ENCODE measurements at regions not wholly inside any gene's neighbourhood (a gene's known extent, or its start where the extent isn't known, plus 50 kb on each side); places are given as distances from the start of the nearest gene placed in this dataset.

- no peak overlapping the region for H3K4me3 ChIP-seq (replicated peaks; ENCODE audit: low read depth, low read length)
- no peak for TF ChIP-seq CTCF (IDR thresholded peaks at IDR 0.05; ENCODE audit: low read depth, low read length, missing control alignments)
- DNase-seq (ENCODE audit: extremely low read depth, low read depth): no peak
These were observed 376.4 kb downstream of the RBM43 start for GRCh38 chr2:150885236-150885635.

DNA sequence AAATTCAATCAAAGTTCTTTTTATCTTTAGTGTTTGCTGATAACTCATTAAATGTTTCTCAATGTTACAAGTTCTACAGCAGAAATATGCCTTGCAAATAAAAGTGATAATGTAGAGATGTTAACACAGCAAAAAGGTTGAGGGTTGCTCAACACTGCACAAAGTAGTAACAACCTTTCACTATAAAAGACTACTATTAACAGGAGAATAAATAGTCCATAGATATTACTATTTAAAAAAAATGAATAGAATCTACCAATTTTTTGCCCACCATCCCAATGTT is 378.1 kb downstream of the RBM43 start:
- no peak for TF ChIP-seq CTCF (IDR thresholded peaks at IDR 0.05; ENCODE audit: low read depth, low read length, missing control alignments)
- H3K4me3 ChIP-seq (replicated peaks; ENCODE audit: low read depth, low read length): no peak overlapping the region
- DNase-seq (ENCODE audit: extremely low read depth, low read depth): no peak

GRCh38 chr2:150882751-150883612 is 378.7 kb downstream of the RBM43 start:
- no peak for TF ChIP-seq CTCF (IDR thresholded peaks at IDR 0.05; ENCODE audit: low read depth, low read length, missing control alignments)
- H3K4me3 ChIP-seq (replicated peaks; ENCODE audit: low read depth, low read length): no peak overlapping the region
- no peak for DNase-seq (ENCODE audit: extremely low read depth, low read depth)

GRCh38 chr2:150880986-150881385 is 380.7 kb downstream of the RBM43 start:
- H3K4me3 ChIP-seq (replicated peaks; ENCODE audit: low read depth, low read length): no peak overlapping the region
- no peak for DNase-seq (ENCODE audit: extremely low read depth, low read depth)
- TF ChIP-seq CTCF (IDR thresholded peaks at IDR 0.05; ENCODE audit: low read depth, low read length, missing control alignments): no peak

GRCh38 chr2:150878356-150878755 is 383.3 kb downstream of the RBM43 start:
- DNase-seq (ENCODE audit: extremely low read depth, low read depth): no peak
- TF ChIP-seq CTCF (IDR thresholded peaks at IDR 0.05; ENCODE audit: low read depth, low read length, missing control alignments): no peak
- no peak overlapping the region for H3K4me3 ChIP-seq (replicated peaks; ENCODE audit: low read depth, low read length)

DNA sequence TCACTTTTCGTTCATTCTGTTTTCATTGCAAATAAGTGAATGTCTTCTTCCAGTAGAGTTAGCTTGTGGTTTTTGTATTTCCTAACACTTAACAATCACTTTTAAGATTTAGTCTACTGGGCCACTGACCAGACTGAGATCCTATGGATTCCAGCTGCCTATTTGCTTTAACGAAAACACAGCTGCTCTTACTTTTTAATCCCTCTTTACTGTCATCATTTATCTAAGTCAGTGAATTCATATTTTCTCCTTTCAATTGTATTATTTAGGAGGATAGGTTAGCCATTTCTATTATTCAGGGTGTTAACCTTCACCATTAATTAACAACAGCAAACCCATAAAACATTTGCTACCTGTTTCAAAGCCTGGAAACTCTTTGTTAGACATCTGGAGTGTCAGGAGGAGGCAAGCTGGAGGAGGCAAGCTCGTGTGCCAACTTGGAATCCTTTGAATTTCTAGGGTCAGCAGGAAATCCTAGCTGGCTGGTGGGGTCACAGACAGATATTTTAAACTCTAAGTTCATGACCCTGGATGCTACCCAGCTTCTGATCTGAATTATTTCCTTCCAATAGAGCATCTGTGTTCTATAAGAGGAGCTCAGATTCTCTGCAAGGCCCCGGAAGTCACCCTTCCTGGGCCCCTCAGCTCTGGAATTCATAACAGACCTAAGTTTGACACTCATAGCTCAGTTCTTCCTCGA is 385.3 kb downstream of the RBM43 start:
- DNase-seq (ENCODE audit: extremely low read depth, low read depth): peak; percentile 14

More for the DNA sequence above, 385.3 kb downstream of the RBM43 start:
- TF ChIP-seq CTCF (IDR thresholded peaks at IDR 0.05; ENCODE audit: low read depth, low read length, missing control alignments): no peak
- no peak overlapping the region for H3K4me3 ChIP-seq (replicated peaks; ENCODE audit: low read depth, low read length)
